ENCODE measurements at regions not wholly inside any gene's neighbourhood (a gene's known extent, or its start where the extent isn't known, plus 50 kb on each side); places are given as distances from the start of the nearest gene placed in this dataset.
"Not testable (repeated sequence)": the region's sequence is repeated elsewhere in the genome, so short reads cannot be mapped to it uniquely, and the experiment has no call there.

DNA sequence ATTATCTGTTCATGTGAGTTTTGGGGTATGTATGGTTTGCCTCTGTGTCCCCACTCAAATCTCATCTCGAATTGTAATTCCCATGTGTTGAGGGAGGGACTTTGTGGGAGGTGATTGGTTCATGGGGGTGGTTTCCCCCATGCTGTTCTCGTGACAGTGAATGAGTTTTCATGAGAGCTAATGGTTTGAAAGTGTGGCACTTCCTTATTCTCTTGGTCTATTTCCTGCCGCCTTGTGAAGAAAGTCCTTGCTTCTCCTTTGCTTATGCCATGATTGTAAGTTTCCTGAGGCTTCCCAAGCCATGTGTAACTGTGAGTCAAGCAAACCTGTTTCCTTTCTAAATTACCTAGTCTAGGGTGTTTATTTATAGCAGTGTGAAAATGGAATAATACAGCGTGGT is 128.1 kb upstream of the HS3ST4 start:
- no peak for DNase-seq (ENCODE audit: low spot score)

DNA sequence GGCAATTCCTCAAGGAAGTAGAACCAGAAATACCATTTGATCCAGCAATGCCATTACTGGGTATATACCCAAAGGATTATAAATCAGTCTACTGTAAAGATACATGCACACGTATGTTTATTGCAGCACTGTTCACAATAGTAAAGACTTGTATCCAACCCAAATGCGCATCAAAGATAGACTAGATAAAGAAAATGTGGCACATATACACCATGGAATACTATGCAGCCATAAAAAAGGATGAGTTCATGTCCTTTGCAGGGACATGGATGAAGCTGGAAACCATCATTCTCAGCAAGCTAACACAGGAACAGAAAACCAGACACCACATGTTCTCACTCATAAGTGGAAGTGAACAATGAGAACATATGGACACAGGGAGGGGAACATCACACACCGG is 130.0 kb upstream of the HS3ST4 start:
- DNase-seq (ENCODE audit: low spot score): not testable (repeated sequence)

DNA sequence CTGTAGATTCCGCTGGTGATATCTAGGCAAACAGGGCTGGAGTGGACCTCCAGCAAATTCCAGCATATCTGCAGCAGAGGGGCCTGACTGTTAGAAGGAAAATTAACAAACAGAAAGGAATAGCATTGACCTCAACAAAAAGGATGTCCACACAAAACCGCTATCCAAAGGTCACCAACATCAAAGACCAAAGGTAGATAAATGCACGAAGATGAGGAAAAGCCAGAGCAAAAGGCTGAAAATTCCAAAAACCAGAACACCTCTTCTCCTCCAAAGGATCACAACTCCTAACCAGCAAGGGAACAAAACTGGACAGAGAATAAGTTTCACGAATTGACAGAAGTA is 134.8 kb upstream of the HS3ST4 start:
- DNase-seq (ENCODE audit: low spot score): not testable (repeated sequence)

DNA sequence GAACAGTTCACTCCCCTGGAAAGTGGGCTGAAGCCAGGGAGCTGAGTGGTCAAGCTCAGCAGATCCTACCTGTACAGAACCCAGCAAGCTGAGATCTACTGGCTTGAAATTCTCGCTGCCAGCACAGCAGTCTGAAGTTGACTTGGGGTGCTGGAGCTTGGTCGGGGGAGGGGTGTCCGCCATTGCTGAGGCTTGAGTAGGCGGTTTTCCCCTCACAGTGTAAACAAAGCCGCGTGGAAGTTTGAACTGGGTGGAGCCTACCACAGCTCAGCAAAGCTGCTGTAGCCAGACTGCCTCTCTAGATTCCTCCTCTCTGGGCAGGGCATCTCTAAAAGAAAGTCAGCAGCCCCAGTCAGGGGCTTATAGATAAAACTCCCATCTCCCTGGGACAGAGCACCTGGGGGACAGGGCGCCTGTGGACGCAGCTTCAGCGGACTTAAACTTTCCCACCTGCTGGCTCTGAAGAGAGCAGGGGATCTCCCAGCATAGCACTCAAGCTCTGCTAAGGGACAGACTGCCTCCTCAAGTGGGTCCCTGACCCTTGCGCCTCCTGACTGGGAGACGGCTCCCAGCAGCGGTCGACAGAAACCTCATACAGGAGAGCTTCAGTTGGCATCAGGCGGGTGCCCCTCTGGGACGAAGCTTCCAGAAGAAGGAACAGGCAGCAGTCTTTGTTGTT is 135.3 kb upstream of the HS3ST4 start:
- not testable (repeated sequence) for DNase-seq (ENCODE audit: low spot score)

DNA sequence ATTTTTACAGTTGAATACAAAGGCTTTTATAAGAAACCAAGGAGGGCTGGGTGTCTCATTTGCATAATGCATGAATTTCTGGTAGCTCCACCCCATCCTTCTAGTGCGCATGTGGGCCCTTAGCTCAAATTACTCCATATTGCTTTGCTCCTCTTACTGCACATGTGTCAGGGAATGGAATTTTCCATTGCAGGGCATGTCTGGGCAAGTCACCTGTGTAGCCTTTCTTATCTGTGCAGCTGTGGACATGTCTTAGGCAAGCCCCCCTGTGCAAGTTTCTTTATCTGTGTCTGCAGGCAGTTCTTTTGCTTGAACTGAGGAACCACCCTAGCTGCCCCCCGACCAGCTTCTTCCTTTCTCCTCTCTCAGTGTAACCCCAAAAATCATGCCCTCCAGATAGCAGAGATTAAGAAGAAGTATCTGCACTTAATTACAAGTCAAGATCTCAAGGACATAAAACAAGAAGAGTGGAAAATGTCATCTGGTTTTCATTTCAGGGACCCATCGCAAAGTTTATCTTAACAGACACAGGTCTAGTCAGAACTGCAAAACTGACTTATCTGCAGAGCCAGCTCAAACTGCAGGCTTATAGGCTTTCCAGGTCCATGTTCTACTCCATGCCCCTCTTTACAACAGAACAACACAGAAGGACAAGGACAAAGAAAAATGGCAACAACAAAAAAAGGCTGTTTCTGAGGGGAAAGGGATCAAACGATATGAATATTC is 137.9 kb upstream of the HS3ST4 start:
- DNase-seq (ENCODE audit: low spot score): no peak

DNA sequence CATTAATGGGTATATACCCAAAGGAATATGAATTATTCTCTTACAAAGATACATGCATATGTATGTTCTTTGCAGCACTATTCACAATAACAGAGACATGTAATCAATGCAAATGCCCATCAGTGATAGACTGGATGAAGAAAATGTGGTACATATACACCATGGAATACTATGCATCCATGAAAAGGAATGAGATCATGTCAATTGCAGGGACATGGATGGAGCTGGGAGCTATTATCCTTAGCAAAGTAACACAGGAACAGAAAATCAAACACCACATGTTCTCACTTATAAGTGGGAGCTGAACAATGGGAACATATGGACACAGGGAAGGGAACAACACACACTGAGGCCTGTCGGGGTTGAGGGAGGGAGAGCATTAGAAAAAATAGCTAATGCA is 141.1 kb upstream of the HS3ST4 start:
- no peak for DNase-seq (ENCODE audit: low spot score)

DNA sequence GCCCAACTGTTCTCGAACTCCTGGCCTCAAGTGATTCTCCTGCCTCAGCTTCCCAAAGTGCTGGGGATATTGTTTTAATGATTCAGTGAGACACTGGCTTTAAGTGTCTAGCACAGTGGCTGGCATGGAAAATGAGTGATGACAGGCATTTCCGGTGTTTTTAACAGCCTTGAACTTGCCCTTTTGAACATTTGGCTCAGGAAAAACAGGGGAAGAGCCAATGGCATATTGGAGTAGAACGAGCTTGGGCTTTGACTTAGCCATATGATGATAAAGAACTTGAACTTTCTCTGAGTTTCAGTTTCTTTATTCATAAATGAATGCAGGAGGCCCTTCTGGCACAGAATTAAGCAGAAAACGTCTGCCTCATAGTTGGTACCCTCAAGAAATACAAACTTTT is 145.0 kb upstream of the HS3ST4 start:
- DNase-seq (ENCODE audit: low spot score): no peak

DNA sequence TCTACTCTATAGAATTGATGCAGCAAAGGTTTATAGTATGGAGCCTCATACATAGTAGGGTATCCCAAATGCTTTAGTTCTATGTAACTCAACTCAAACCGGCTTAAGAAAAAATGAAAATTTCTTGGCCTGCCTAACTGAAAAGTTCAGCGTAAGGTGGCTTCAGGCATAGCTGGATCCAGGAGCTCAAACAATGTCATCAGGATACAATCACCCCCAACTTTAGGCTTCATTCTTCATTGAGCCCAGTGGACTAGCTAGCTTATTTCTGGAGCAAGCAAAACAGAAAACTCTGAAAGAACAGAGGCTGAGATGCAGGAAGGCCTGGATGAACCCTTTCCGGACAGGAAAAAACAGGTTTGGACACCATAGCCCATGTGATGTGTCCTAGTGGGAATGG is 147.5 kb upstream of the HS3ST4 start:
- DNase-seq (ENCODE audit: low spot score): no peak

DNA sequence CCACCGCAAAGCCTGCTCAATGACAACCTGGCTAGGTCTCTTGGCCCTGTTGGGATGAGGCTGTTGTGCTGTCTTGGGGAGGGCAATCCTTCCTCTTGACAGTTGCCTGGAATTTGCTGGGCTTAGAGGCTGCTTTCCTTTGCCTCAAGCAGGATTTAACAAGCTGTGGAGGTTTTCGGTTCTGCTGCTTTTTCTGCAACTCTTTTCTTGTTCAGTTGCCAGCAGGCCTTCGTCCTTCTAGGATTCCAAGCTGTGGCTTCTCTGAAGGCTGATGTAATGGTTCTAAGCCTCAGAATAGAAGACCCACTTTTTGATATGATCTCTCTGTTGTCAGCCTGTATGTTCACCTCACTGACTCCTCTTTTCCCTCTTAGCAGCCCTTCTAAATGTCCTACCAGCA is 149.5 kb upstream of the HS3ST4 start:
- DNase-seq (ENCODE audit: low spot score): no peak

DNA sequence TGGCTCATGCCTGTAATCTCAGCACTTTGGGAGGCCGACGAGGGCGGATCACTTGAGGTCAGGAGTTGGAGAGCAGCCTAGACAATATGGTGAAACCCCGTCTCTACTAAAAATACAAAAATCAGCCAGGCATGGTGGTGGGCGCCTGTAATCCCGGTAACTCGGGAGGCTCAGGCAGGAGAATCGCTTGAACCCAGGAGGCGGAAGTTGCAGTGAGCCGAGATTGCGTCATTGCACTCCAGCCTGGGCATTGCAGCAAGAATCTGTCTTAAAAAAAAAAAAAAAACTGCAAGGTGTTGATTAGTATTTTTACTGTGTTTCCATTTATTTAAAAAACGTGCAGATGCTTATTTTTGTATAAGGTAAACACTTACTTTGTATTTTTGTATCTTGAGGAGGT is 152.0 kb upstream of the HS3ST4 start:
- not testable (repeated sequence) for DNase-seq (ENCODE audit: low spot score)

DNA sequence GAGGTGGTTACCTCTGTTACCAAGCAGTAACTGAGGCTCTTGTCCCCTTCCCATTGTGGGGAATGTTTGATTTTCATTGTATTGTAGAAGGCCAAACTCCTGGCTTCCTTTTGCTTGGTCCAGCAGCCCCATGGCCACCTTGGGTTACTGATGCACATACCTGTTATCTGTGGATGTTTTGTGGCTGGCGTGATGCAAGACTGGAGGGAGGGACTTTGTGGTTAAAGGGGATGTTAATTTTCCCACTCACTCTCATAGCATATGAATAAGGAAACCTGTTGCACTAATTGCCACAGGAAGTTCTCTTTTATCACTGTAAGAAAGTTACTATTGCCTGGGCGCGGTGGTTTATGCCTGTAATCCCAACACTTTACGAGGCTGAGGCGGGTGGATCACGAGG is 168.6 kb upstream of the HS3ST4 start:
- DNase-seq (ENCODE audit: low spot score): no peak

DNA sequence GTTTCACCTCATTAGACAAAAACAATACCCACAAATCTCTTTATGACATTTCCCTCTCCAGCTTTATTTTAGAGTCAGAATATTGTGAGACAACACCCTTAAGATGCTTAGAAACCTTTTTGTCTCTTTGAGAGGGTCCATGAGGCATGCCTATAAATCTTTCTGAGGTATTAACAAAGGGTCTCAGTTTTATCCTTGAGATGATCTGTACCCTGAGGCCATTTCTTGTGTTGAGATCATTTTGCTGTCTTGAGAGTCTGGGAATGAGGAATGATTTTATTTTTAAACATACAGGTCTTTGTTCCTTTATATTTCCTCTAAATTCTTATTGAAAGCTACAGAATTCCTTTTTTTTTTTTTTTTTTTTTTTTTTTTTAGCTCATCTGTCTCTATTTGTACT is 179.7 kb upstream of the HS3ST4 start:
- no peak for DNase-seq (ENCODE audit: low spot score)

DNA sequence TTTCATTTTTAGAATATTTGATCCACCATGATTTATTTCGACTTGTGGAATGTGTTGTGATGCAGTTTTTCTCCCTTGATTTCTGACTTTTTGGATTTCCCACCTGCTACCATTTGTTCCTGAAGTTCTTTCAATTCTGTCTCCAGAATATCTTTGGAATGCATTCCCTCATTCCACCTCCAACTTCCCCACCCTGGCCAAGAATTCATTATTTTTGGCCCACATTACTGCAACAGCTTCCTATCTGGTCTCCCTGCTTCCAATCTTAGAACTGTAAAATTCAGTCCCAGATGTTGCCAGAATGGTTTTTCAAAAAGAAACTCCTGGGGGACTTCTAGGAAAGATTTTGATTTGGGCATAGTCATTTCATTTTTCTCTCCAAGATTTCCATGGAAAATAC is 182.3 kb upstream of the HS3ST4 start:
- DNase-seq (ENCODE audit: low spot score): no peak

DNA sequence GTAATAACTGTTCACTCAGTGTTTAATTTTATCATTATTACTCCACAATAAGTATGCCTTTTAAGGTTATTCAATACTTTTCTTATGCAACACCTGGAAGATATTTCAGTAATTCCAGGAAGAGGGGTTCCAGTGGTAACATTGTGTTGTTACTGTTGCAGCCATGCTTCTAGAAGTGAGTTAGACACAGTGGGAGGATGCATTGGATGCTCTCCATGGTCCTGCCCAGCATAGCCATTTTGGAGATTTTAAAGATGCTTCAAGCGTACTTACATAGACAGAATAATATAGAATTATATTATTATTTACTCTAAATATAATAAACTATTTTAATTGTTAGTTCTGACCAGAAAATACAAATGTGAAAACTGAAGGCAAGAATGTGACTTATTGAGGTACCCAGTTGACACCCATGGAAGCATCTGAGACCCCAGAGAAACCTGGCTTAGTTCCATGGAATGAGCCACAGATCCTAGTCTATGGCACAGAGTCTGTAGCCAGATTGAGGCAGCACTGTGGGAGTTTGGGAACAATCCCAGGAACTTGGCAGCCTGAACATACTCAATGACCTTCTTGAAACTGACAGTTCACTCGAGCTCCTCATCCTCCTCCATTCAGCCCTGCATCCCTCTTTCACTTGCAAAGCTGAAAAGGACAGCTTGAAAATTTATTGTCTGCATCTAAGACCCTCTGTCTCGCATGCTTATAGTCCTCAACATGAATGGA is 190.1 kb upstream of the HS3ST4 start:
- no peak for DNase-seq (ENCODE audit: low spot score)

DNA sequence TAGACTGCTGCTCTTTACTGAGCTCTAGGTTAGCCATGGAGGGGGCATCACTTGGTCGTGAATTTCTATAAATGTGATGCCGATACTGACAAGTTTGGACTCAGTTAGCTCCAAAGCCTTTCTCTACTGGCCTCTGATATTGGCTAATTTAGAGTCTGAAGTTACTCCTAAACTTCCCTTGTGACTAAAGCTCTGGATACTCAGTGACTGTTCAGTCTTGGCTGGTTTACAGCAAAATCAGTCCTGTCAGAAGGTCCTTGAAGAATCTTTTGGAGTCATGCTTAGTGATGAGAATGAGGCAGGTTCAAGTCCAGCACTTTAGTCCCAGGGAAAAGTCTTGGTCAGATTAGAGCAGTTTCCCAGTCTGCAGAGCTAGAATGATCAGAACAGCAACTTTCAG is 197.5 kb upstream of the HS3ST4 start:
- DNase-seq (ENCODE audit: low spot score): no peak

DNA sequence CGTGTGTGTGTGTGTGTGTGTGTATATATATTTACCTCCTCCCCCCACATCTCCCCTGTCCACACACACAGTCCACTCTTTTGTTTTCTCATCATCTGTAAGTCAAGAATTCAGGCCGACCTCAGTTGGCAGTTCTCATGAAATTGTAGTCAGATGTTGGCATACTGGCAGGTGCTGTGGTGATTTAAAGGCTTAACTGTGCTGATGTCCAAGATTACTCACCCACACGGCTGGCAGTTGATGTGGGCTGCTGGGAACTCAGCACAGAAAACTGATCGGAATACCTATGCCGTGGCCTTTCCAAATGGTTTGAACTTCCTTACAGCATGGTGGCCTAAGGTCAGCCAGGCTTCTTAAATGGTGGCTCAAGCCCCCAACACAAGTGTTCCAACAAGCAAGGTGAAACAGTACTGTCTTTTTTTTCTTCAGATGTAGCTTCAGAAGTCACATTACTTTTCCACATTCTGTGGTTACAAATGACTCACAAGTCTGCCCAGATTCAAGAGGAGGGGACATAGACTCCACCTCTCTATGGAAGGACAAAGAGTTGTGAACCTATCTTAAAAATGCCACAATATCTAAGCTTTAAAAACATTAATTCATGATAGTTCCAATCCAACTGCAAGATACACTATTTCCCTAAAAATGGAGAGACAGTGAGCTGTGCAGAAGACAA is 198.5 kb upstream of the HS3ST4 start:
- DNase-seq (ENCODE audit: low spot score): no peak

DNA sequence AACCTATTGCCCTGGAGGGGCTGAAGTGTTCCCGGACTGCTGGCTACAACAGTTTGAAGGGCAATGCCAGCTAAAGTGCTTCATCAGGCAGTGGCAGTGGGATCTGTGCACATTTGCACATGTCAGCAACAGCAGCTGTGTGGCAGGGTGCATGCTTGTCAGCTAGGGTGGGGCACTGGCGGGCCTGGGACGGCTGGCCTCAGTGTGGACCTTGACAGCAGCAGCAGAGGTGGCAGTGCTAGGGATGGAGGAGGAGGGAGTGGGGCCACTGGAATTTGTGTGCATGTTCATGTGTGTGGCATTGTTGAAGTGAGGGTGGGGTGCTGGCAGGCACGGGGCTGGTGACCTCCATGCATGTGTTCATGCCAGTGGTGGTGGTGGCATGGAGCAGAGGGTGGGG is 203.3 kb upstream of the HS3ST4 start:
- no peak for DNase-seq (ENCODE audit: low spot score)

DNA sequence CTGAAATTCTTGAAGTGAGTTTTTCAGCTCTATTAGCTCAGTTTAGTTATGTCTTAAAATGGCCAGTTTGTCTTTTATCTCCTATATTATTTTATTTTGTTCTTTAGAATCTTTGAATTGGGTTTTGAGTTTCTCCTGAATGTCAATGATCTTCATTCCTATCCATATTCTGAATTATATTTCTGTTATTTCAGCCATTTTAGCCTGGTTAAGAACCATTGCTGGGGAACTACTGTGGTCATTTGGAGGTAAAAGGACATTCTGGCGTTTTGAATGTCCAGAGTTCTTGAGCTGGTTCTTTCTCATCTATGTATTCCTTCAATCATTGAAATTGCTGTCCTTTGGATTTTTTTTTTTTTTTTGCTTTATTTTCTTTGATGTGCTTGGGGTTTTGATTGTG is 203.9 kb upstream of the HS3ST4 start:
- DNase-seq (ENCODE audit: low spot score): no peak

DNA sequence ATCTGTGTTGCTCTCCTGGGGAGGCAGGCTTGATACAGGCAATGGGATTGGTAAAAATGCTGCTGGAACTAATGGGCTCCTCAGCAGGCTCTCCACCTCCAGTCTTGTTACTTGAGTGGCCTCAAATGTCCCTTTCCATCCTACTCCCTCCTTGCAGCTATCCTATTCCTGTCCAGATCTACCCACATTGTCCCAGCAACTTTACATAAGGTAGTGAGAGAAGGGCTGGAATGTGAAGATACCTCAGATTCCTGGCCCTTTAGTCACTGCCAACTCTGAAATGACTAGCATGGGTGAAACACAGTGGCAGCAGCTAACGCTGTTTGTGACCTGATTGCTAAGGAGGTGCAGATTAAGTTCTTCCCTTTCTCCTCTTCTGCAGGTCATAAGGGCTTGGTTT is 210.1 kb upstream of the HS3ST4 start:
- DNase-seq (ENCODE audit: low spot score): no peak

DNA sequence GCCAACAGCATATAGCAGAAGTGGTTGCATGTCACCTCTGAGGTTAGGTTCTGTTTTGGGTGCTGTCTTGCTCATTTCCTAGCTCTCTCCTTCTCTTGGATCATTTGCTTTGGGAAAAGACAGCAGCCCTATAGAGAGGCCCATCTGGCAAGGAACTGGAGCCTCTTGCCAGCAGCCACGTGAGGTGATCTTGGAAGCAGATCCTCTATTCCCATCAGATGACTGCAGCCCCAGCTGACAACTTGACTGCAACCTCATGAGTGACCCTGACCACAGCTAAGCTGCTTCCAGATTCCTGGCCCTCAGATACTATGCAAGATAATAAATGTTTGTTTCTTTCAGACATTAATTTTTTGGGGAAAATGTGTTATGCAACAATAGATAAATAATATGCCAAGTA is 213.3 kb upstream of the HS3ST4 start:
- DNase-seq (ENCODE audit: low spot score): no peak

DNA sequence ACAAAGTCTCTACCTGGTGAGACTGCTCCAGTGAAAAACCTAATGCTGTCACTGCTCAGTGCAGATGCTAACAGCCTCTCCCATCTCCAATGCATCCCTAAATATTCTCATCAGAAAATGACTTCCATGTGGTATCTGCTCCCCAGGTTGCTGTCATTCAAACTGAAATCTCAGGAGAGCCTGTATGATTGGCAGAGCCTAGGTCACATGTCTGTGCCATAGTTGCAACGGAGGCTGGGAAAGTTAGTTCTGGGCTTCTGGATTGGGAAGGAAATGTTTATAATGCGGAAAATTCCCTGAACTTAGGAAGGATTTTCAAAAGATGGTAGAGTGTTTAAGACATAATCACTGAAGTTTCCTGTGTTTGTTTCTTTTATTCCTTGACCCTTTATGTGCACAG is 206.4 kb upstream of the ZKSCAN2 start:
- no peak for DNase-seq (ENCODE audit: low spot score)

DNA sequence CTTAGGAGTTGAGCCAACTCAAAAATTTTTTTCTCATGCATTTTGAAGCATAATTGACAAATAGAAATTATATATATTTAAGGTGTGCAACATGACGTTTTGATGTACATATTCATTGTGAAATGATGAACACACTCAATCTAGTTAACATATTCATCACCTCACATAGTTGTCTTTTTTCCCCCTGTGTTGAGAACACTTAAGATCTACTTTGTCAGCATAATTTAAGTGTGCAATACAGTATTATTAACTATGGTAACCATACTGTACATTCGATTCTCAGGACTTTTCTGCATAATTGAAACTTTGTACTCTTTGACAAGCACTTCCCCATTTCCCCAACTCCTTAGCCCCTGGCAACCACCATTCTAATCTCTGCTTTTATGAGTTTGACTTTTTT is 192.2 kb upstream of the ZKSCAN2 start:
- DNase-seq (ENCODE audit: low spot score): no peak

DNA sequence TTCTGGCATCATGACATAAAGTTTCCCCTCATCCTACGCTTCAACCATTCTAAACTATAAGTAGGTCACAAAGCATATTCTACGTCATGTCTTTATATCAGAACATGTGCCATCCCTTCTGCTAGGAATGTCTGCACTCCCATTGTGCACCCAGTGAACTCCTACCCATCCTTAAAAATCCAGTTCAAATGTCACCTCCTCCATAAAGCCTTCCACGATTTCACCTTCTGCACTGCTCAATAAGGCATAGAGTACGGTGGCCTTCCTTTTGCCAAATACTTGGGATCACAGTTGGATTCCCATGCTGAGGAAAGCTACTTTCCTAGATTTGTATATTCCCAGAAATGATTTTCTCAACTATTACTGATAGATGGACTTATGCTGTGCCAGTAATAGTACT is 186.3 kb upstream of the ZKSCAN2 start:
- no peak for DNase-seq (ENCODE audit: low spot score)
